Keratinocyte (primary cell): ENCODE measurements at regions not wholly inside any gene's neighbourhood (a gene's known extent, or its start where the extent isn't known, plus 50 kb on each side); places are given as distances from the start of the nearest gene placed in this dataset.

Experiments
- EZH2 ChIP-seq: IDR thresholded peaks from one replicate; pipeline ENCODE4 v1.6.1; 2012; ENCODE audit warnings: inconsistent platforms, mild to moderate bottlenecking, low read length, moderate library complexity
- TF ChIP-seq, protein P1 (sequence below), 3 experiments: IDR thresholded peaks in 1 of 3; conservative IDR thresholded peaks in 1 of 3; optimal IDR thresholded peaks in 1 of 3; 2 replicates in 2 of 3; 3 replicates in 1 of 3; pipeline versions ENCODE3 to v1.5.1; 2011; ENCODE audit warnings: low read length in 3 of 3, mild to moderate bottlenecking in 3 of 3, moderate library complexity in 2 of 3, control low read depth in 1 of 3, inconsistent platforms in 1 of 3; ENCODE audit not compliant: insufficient read depth in 2 of 3; ENCODE audit errors: extremely low read depth in 1 of 3

DNA sequence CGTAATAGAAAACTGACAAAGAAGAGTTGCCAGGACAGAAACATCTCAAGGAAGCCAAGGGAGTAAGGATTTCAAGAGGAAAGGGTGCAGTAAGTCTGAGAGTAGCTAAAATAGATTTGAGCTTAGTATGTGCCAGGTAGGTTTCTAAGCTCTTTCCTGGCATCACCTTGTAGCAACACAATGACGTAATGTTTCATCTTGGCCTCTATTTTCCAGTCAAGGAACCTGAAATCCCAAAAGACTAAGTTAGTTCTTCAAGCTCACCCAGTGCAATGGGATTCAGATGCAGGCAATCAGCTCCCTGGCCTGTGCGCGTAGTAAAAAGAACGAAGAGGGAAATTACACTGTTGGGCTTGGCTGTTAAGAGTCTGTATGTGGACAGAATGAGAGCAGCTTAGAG lies 586.5 kb upstream of the TENM3 start:
- TF ChIP-seq, protein P1, sequence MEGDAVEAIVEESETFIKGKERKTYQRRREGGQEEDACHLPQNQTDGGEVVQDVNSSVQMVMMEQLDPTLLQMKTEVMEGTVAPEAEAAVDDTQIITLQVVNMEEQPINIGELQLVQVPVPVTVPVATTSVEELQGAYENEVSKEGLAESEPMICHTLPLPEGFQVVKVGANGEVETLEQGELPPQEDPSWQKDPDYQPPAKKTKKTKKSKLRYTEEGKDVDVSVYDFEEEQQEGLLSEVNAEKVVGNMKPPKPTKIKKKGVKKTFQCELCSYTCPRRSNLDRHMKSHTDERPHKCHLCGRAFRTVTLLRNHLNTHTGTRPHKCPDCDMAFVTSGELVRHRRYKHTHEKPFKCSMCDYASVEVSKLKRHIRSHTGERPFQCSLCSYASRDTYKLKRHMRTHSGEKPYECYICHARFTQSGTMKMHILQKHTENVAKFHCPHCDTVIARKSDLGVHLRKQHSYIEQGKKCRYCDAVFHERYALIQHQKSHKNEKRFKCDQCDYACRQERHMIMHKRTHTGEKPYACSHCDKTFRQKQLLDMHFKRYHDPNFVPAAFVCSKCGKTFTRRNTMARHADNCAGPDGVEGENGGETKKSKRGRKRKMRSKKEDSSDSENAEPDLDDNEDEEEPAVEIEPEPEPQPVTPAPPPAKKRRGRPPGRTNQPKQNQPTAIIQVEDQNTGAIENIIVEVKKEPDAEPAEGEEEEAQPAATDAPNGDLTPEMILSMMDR (optimal IDR thresholded peaks at IDR 0.05 in 1 of 3, IDR thresholded peaks at IDR 0.05 in 1 of 3, conservative IDR thresholded peaks at IDR 0.05 in 1 of 3; ENCODE audit: extremely low read depth in 1 of 3, insufficient read depth in 2 of 3, low read length in 3 of 3): no peak
- no peak for TF ChIP-seq EZH2
